GM19025 (cell line): ENCODE measurements at regions not wholly inside any gene's neighbourhood (a gene's known extent, or its start where the extent isn't known, plus 50 kb on each side); places are given as distances from the start of the nearest gene placed in this dataset.
"Not testable (repeated sequence)": the region's sequence is repeated elsewhere in the genome, so short reads cannot be mapped to it uniquely, and the experiment has no call there.

Source experiments
- ATAC-seq: cut with Tn5 transposase; IDR thresholded peaks from one replicate; pipeline ENCODE4 v1.9.1; 2021; ENCODE audit warnings: mild to moderate bottlenecking, low read depth, moderate library complexity; ENCODE audit not compliant: unreplicated experiment

DNA sequence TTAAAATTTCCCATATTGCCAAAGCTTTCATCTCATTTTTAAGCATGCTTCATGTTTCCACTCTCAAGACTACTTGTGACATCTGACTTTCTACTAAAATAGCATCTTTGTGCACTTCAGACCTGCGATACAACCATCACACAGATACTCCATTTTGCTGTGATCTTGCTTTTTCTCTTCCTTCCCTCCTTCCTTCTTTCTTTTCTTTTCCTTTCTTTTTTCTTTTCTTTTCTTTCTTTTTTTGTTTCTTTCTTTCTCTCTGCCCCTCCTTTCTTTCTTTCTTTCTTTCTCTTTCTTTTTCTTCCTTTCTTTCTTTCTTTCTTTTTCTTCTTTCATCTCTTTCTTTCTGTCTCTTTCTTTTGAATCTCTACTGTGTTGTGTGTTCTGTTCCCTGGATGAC lies 194.0 kb upstream of the KCND2 start:
- no peak for ATAC-seq

DNA sequence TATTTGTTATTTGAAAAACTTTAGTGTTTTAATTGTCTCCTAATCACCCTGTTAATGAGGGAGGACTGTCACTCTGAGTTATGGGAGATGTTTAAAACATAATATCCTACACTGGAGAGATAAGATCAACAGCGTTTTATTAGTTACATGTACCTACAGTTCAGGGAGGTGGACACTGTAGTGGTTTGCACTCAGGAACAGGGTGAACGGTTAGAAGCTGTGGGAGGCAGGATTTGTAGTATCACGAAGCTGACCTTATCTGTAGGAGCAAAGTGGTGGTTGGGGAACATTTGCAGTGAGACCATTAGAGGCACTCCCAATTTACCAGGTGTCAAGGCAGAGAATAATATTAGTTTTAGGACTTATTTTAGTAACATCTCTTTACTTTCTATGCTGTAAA lies 193.3 kb upstream of the KCND2 start:
- ATAC-seq: no peak

DNA sequence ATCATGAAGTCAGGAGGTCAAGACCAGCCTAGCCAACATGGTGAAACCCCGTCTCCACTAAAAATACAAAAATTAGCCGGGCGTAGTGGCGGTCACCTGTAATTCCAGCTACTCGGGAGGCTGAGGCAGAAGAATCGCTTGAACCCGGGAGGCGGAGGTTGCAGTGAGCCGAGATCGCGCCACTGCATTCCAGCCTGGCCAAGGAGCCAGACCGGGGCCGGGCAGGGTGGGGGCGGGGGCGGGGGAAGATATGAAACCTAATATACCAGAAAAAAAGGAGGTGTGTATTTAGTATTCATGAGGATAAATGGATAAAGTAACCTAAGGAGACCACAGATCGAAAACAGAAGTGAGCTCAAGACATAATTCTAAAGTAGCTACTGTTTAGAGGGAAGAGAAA lies 186.5 kb upstream of the KCND2 start:
- ATAC-seq: not testable (repeated sequence)

DNA sequence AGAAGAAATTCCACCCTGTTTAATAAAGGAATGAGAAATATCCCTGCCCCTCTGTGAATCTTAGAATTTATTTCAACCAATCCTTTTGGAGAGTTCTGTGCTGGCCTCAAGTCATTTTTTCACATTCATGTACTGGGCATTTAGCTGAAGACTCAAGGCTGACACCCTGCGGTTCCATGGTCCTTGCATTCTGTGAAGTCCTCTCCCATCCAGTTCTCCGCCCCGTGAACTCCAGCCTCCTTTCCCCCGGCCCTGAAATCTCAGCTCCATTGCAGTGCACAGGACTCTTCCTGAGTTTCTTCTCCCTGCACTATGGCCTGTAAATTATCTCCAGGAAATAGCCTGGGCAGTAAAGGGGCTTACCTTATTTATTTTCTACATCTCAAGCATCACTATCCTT lies 183.0 kb upstream of the KCND2 start:
- ATAC-seq: no peak

DNA sequence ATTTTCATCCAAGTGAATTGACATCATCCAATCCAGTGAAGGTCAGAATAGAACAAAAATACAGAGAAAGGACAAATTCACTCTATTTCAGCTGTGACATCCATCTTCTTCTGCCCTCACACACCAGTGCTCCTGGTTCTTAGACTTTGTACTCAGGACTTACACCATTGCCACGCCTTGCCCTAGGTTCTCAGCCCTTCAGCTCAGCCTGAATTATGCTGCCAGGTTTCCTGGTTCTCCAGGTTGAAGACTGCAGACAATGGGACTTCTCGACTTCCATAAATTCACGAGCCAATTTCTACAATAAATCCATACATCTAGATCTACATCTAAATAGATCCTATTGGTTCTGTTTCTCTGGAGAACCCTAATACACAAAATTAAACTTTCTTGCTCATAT lies 181.2 kb upstream of the KCND2 start:
- no peak for ATAC-seq

GRCh38 chr7:120097020-120097419 lies 176.0 kb upstream of the KCND2 start:
- ATAC-seq: no peak

DNA sequence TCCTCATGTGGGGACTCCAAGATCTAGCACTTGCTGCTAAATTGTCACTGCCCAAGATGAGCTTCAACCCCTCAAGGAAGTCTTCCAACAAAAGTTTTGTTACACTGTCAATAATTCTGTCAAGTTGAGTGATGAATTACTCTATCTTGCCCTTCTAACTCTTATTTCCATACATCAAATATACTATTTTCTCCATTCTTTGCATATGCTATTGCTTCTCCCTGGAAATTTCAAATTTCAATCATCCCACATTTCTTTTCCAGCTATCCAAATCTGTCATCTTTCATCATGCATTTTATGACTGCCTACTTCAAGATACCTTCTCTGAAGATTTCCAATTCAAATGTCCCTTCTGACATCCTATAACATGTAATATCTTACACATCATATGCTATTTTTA lies 175.2 kb upstream of the KCND2 start:
- ATAC-seq: no peak

- no peak for ATAC-seq
Measured at GRCh38 chr7:120108376-120108775, 164.6 kb upstream of the KCND2 start.

- ATAC-seq: no peak
Measured at GRCh38 chr7:120110169-120110568, 162.8 kb upstream of the KCND2 start.

DNA sequence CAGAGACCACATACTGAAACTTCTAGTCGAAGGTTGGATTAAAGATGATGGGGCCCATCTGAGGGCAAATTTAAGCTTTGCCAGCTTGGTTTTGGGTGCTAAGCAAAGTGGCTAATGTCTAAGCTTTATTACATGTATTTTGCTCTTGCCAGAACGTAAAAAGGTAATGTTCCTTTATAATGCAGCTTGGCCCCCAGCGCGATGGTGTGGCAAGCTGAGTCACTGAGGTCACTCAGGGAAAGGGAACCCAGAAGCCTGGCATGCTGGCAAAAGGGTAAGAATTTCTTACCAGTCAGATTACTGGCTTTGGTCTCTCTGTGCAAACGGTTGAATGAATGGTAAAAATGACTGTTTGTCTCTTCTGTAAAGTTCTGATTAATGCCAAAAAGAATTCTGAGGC lies 158.3 kb upstream of the KCND2 start:
- no peak for ATAC-seq

DNA sequence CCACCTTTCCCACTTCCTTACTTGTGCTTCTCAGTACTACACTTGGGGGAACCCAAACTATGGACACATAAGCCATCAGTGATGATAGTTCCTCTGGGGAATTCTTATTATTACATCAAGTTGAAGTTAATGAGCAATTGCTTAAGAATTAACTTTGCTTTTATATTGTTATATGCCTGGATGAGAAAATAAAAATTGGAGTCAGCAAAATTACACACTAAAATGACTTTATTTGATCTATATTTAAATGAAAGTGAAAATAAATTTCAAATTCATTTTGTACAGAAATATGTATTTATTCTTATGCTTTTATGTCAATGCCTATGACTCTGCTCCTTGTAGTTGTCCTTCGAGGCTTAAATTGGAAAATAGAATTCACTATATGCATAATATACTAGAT lies 149.4 kb upstream of the KCND2 start:
- no peak for ATAC-seq

- ATAC-seq: no peak
Measured at GRCh38 chr7:120131096-120131839, 141.7 kb upstream of the KCND2 start.

GRCh38 chr7:120138497-120138896 lies 134.5 kb upstream of the KCND2 start:
- ATAC-seq: no peak

DNA sequence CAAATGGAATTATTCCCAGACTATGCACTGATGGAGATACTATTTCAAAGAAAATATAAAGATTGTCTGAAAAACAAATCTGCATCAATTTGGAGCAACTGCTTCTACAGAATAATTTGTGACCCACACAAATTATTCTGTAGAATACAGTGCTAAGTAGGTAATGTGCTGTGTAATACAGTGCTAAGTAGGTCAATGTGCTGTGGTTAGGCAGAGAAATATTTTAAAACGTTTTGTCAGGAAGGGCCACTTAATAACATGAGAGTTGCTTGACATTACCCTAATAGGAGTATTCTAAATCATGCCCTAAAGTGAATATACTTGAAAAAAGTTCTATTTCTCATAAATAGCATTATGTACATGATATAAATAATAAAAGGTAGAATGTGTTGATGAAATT lies 116.5 kb upstream of the KCND2 start:
- ATAC-seq: no peak

- no peak for ATAC-seq
Measured at GRCh38 chr7:120160166-120160565, 112.8 kb upstream of the KCND2 start.

GRCh38 chr7:120163449-120163848 lies 109.5 kb upstream of the KCND2 start:
- ATAC-seq: no peak

DNA sequence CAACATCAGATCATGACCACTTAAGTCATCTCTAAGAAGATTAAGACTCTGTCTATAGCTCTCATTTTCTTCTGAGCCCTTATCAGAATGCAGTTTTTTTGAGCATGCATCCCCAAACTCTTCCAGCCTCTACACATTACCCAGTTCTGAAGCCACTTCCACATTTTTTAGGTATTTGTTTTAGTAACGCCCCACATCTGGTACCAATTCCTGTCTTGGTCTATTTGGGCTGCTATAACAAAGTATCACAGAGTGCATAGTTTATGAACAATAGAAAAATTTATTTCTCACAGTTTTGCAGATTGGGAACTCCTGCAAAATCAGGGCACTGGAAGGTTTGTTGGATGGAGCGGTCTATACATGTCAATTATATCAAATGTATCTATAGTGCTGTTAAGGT lies 107.7 kb upstream of the KCND2 start:
- ATAC-seq: no peak

GRCh38 chr7:120168066-120168465 lies 104.9 kb upstream of the KCND2 start:
- ATAC-seq: no peak

DNA sequence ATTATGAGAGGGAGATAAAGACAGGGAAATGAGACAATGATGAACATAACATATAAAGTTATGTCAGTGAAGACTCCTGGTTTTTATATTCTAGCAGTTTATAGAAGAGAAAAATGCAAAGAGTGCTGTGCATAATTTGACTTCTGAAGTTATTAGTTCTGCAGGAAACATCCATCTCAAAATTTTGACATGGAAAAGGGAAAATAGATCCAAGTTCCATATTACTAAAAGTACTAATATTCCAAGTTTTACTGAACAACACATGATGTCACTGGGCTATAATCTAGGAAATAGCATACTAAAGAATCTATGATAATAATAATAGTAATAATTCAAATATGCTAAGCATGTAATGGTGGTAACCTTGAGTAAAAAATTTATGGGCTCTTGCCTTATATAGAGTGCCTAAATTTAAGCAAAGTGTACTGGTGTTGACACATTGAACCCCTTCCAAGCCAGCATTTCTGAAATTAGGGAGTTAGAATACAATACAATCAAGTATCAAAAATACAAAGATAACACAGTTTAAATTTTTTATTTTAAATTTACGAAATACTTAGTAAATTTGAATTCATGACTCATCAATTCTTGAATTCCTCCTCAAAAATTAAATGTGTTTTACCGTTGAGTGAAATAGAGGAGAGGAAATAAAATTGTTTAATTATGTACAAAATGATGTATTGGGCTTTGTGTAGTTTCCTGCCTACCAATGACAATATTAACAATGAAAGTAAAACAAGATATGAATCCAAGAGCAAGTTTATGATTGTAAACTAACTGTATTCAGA lies 102.8 kb upstream of the KCND2 start:
- no peak for ATAC-seq

GRCh38 chr7:120170834-120171233 lies 102.1 kb upstream of the KCND2 start:
- ATAC-seq: no peak

DNA sequence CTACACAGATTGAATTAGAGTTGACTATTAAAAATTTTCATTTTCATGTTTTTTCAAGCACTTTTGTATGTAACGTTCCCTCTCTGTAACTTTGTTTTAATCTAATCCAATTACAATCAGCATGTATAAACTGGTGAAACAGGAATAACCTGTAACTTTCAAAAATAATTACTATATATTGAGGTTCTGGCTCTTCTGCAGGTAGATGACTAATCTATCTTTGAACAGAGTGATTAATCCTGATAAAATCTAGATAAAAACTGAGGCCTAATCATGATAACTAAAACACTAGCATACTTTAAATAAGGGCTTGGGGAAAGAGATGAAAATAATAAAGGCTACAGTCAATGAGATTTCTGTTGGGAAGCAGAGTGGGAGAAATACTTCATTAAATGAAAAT lies 101.6 kb upstream of the KCND2 start:
- ATAC-seq: no peak

DNA sequence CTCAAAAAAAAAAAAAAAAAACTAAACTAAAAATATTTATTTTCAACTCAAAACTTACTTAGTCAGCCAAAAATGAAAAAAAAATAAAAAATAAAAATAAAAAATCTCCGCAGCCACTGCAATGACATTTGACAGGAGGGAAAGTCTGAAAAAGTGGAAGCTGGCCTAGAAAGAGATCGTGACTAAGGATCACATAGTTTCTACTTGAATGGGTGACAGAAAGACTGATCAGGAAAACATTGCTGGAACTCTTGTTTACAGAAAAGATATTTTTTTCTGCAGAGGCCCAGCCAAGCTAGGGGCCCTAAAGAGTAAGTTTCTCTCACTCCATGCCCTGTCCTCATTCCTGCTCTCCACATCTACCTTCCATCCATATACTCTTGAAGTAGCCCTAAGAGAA lies 92.8 kb upstream of the KCND2 start:
- ATAC-seq: no peak
